ENCODE measurements at regions not wholly inside any gene's neighbourhood (a gene's known extent, or its start where the extent isn't known, plus 50 kb on each side); places are given as distances from the start of the nearest gene placed in this dataset.

DNA sequence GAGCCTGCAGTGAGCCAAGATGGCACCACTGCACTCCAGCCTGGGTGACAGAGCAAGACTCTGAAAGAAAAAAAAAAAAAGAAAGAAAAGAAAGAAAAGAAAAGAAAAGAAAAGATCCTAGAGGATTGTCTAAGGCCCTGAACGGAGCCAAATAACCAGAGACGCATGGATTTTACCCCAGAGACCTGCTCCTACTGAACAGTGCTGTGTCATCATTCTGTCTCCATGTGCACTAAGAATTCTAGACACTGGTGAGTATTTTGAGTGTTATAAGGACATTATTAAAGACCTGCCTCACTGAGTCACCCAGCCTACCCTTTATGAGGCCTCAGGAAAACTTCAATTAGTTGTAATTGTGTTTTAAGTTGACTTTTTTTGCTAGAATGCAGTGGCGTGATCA lies 61.9 kb upstream of the RIOK3 start:
- Histone ChIP-seq H4K20me1 (ENCODE audit: control insufficient read depth, extremely low read depth, insufficient read depth, low read length) (no peaks in the 10 kb centered on the region), H3K27me3 (ENCODE audit: control insufficient read depth, insufficient read depth, low read length) (no peaks in the 10 kb centered on the region), H3K4me3 (replicated peaks in 1 of 4; ENCODE audit: control extremely low read depth in 1 of 4, insufficient read depth in 1 of 4, low read depth in 3 of 4, low read length in 4 of 4) (no peak overlapping the region), H3K79me2 (ENCODE audit: control insufficient read depth, insufficient read depth, low read length) (no peaks in the 10 kb centered on the region), H2AFZ (ENCODE audit: low read length) (no peak overlapping the region), H3K27ac (ENCODE audit: insufficient read depth, low read length) (no peak overlapping the region), H3K36me3 (ENCODE audit: control insufficient read depth, insufficient read depth, low read length) (no peaks in the 10 kb centered on the region), H3K4me2 (ENCODE audit: extremely low read depth, insufficient read depth, low read length) (no peak overlapping the region), H3K4me1 (ENCODE audit: control insufficient read depth, extremely low read depth, insufficient read depth, low read length) (no peaks in the 10 kb centered on the region), H3K9ac (ENCODE audit: insufficient read depth, low read length) (no peak overlapping the region), H3K9me3 (ENCODE audit: control insufficient read depth, insufficient read depth, low read depth, low read length) (no peaks in the 10 kb centered on the region)
- no peak for DNase-seq (ENCODE audit: low read depth in 2 of 2)
- no peak for TF ChIP-seq EZH2 (IDR thresholded peaks at IDR 0.05; ENCODE audit: low read length, missing control alignments)
- TF ChIP-seq, protein P1, sequence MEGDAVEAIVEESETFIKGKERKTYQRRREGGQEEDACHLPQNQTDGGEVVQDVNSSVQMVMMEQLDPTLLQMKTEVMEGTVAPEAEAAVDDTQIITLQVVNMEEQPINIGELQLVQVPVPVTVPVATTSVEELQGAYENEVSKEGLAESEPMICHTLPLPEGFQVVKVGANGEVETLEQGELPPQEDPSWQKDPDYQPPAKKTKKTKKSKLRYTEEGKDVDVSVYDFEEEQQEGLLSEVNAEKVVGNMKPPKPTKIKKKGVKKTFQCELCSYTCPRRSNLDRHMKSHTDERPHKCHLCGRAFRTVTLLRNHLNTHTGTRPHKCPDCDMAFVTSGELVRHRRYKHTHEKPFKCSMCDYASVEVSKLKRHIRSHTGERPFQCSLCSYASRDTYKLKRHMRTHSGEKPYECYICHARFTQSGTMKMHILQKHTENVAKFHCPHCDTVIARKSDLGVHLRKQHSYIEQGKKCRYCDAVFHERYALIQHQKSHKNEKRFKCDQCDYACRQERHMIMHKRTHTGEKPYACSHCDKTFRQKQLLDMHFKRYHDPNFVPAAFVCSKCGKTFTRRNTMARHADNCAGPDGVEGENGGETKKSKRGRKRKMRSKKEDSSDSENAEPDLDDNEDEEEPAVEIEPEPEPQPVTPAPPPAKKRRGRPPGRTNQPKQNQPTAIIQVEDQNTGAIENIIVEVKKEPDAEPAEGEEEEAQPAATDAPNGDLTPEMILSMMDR (conservative IDR thresholded peaks at IDR 0.05 in 1 of 2, IDR thresholded peaks at IDR 0.05 in 1 of 2; ENCODE audit: low read depth in 1 of 2, low read length in 2 of 2), result no peak

GRCh38 chr18:23397907-23398306 lies 55.2 kb upstream of the RIOK3 start:
- DNase-seq (ENCODE audit: low read depth in 2 of 2), result no peak
- Histone ChIP-seq H3K4me2 (ENCODE audit: extremely low read depth, insufficient read depth, low read length) (no peak overlapping the region), H3K36me3 (ENCODE audit: control insufficient read depth, insufficient read depth, low read length) (no peaks in the 10 kb centered on the region), H3K79me2 (ENCODE audit: control insufficient read depth, insufficient read depth, low read length) (no peaks in the 10 kb centered on the region), H4K20me1 (ENCODE audit: control insufficient read depth, extremely low read depth, insufficient read depth, low read length) (no peaks in the 10 kb centered on the region), H2AFZ (ENCODE audit: low read length) (no peak overlapping the region), H3K27ac (ENCODE audit: insufficient read depth, low read length) (no peak overlapping the region), H3K27me3 (ENCODE audit: control insufficient read depth, insufficient read depth, low read length) (no peaks in the 10 kb centered on the region), H3K9me3 (ENCODE audit: control insufficient read depth, insufficient read depth, low read depth, low read length) (no peaks in the 10 kb centered on the region), H3K4me1 (ENCODE audit: control insufficient read depth, extremely low read depth, insufficient read depth, low read length) (peaks cover 5% of the 10 kb centered on the region), H3K9ac (ENCODE audit: insufficient read depth, low read length) (no peak overlapping the region), H3K4me3 (replicated peaks in 1 of 4; ENCODE audit: control extremely low read depth in 1 of 4, insufficient read depth in 1 of 4, low read depth in 3 of 4, low read length in 4 of 4) (no peak overlapping the region)
- no peak for TF ChIP-seq EZH2 (IDR thresholded peaks at IDR 0.05; ENCODE audit: low read length, missing control alignments)
- TF ChIP-seq, protein P1 (conservative IDR thresholded peaks at IDR 0.05 in 1 of 2, IDR thresholded peaks at IDR 0.05 in 1 of 2; ENCODE audit: low read depth in 1 of 2, low read length in 2 of 2), result no peak

DNA sequence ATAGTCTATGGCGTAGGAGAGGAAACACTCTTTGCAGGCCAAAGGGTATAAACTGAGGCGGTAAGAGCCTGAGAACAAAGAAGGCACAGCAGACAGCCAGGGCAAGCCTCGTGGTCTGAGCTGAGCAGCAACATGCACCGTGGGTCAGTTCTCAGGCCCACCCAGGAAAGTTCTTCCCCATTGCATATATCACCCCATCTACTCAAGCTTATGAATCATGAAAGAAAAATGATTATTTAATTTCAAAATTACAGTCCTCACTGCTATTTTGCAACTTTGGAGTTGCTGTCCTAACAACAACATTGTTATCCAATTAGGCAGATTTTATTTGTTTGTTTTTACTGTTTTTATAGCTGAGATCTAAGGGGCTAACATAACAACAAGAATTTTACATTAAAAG lies 54.7 kb upstream of the RIOK3 start:
- Histone ChIP-seq H2AFZ (ENCODE audit: low read length) (no peak overlapping the region), H3K36me3 (ENCODE audit: control insufficient read depth, insufficient read depth, low read length) (no peaks in the 10 kb centered on the region), H3K4me1 (ENCODE audit: control insufficient read depth, extremely low read depth, insufficient read depth, low read length) (peaks cover 5% of the 10 kb centered on the region), H3K27me3 (ENCODE audit: control insufficient read depth, insufficient read depth, low read length) (no peaks in the 10 kb centered on the region), H3K4me3 (replicated peaks in 1 of 4; ENCODE audit: control extremely low read depth in 1 of 4, insufficient read depth in 1 of 4, low read depth in 3 of 4, low read length in 4 of 4) (no peak overlapping the region), H4K20me1 (ENCODE audit: control insufficient read depth, extremely low read depth, insufficient read depth, low read length) (no peaks in the 10 kb centered on the region), H3K4me2 (ENCODE audit: extremely low read depth, insufficient read depth, low read length) (no peak overlapping the region), H3K9ac (ENCODE audit: insufficient read depth, low read length) (no peak overlapping the region), H3K9me3 (ENCODE audit: control insufficient read depth, insufficient read depth, low read depth, low read length) (no peaks in the 10 kb centered on the region), H3K79me2 (ENCODE audit: control insufficient read depth, insufficient read depth, low read length) (no peaks in the 10 kb centered on the region), H3K27ac (ENCODE audit: insufficient read depth, low read length) (no peak overlapping the region)
- TF ChIP-seq, protein P1 (conservative IDR thresholded peaks at IDR 0.05 in 1 of 2, IDR thresholded peaks at IDR 0.05 in 1 of 2; ENCODE audit: low read depth in 1 of 2, low read length in 2 of 2), result no peak
- no peak for TF ChIP-seq EZH2 (IDR thresholded peaks at IDR 0.05; ENCODE audit: low read length, missing control alignments)
- DNase-seq (ENCODE audit: low read depth in 2 of 2), result peak; percentile 21 to 35

Measured in fibroblast of lung (primary cell).